HepG2 (cell line): ENCODE measurements at regions not wholly inside any gene's neighbourhood (a gene's known extent, or its start where the extent isn't known, plus 50 kb on each side); places are given as distances from the start of the nearest gene placed in this dataset.

Experiments
- CBX2 ChIP-seq, 2 experiments: fragments of 200-600 bp in 1 of 2; sonication (generic); formaldehyde crosslinking in 1 of 2; IDR thresholded peaks; 2 replicates each; pipeline versions ENCODE4 v1.7.0 to v1.8.1; 2018 to 2022; ENCODE audit warnings: low read depth in 2 of 2, low read length in 1 of 2, mild to moderate bottlenecking in 1 of 2, missing genetic modification reagents in 1 of 2
- CBX5 ChIP-seq: sonication (generic); formaldehyde crosslinking; IDR thresholded peaks from 2 replicates; pipeline ENCODE4 v1.4.0; 2020; ENCODE audit warnings: missing genetic modification reagents, borderline replicate concordance
- MIXL1 ChIP-seq: IDR thresholded peaks from 2 replicates; pipeline ENCODE4 v1.6.1; 2016
- NFAT5 ChIP-seq: sonication (generic); formaldehyde crosslinking; IDR thresholded peaks from 2 replicates; pipeline ENCODE4 v1.4.0; 2020; ENCODE audit warnings: missing genetic modification reagents
- NFYB ChIP-seq: sonication (generic); formaldehyde crosslinking; IDR thresholded peaks from 2 replicates; pipeline ENCODE4 v1.4.0; 2020; ENCODE audit warnings: missing genetic modification reagents
- NFYC ChIP-seq: IDR thresholded peaks from 2 replicates; pipeline ENCODE4 v1.6.1; 2016; ENCODE audit warnings: missing genetic modification reagents, missing compliant biosample characterization
- PBX3 ChIP-seq: sonication (generic); formaldehyde crosslinking; IDR thresholded peaks from 2 replicates; pipeline ENCODE4 v1.8.1; 2023; ENCODE audit warnings: missing genetic modification reagents, inconsistent platforms, borderline replicate concordance
- PRDM4 ChIP-seq: sonication (generic); formaldehyde crosslinking; IDR thresholded peaks from 2 replicates; pipeline ENCODE4 v1.9.0; 2021; ENCODE audit warnings: missing genetic modification reagents, borderline replicate concordance
- RAD21 ChIP-seq: fragments of 450-650 bp; formaldehyde crosslinking; IDR thresholded peaks from 2 replicates; pipeline ENCODE4 v1.5.0; 2020; ENCODE audit warnings: mild to moderate bottlenecking
- RAD51 ChIP-seq: fragments of 450-650 bp; IDR thresholded peaks from 2 replicates; pipeline ENCODE4 v1.6.1; 2016; ENCODE audit warnings: borderline replicate concordance
- SMARCE1 ChIP-seq: fragments of 450-650 bp; IDR thresholded peaks from 2 replicates; pipeline ENCODE4 v1.6.1; 2017; ENCODE audit warnings: borderline replicate concordance
- SOX13 ChIP-seq, 3 experiments: fragments of 450-650 bp in 1 of 3; sonication (generic) in 1 of 3; formaldehyde crosslinking in 1 of 3; IDR thresholded peaks in 2 of 3; conservative IDR thresholded peaks in 1 of 3; 2 replicates each; pipeline versions ENCODE4 v1.5.0 to v1.6.1; 2016 to 2020; ENCODE audit warnings: antibody characterized with exemption in 1 of 3, mild to moderate bottlenecking in 1 of 3, missing compliant biosample characterization in 1 of 3, missing genetic modification reagents in 1 of 3, moderate library complexity in 1 of 3
- ZBTB46 ChIP-seq: sonication (generic); formaldehyde crosslinking; IDR thresholded peaks from 2 replicates; pipeline ENCODE4 v1.4.0; 2020; ENCODE audit warnings: mild to moderate bottlenecking, missing genetic modification reagents, borderline replicate concordance
- ZNF124 ChIP-seq: sonication (generic); formaldehyde crosslinking; IDR thresholded peaks from 2 replicates; pipeline ENCODE4 v1.4.0; 2020; ENCODE audit warnings: missing genetic modification reagents
- ZNF567 ChIP-seq: sonication (generic); formaldehyde crosslinking; IDR thresholded peaks from 2 replicates; pipeline ENCODE4 v1.8.1; 2023; ENCODE audit warnings: mild to moderate bottlenecking, missing genetic modification reagents, borderline replicate concordance

GRCh38 chr10:25080880-25081581 is 64.6 kb downstream of the THNSL1 start (continued):
- TF ChIP-seq ZNF124 (CRISPR knock-in tag), result no peak
- no peak for TF ChIP-seq RAD51
- no peak for TF ChIP-seq ZBTB46 (CRISPR knock-in tag)
- TF ChIP-seq MIXL1 (CRISPR knock-in tag), result peak; percentile 47; the same call in 1 of the 2 replicates
- TF ChIP-seq NFAT5 (CRISPR knock-in tag), result no peak
- TF ChIP-seq SMARCE1, result no peak
- no peak for TF ChIP-seq CBX5
- TF ChIP-seq PBX3, result no peak
- no peak for TF ChIP-seq NFYC (CRISPR knock-in tag)
- TF ChIP-seq ZNF567 (CRISPR knock-in tag), result no peak
- TF ChIP-seq PRDM4 (CRISPR knock-in tag), result no peak
- no peak for TF ChIP-seq SOX13 (IDR thresholded peaks at IDR 0.05)
- peak in 1 of 2 experiments; percentile 51; a peak in 1 of 4 replicates for TF ChIP-seq SOX13 (CRISPR knock-in tag; conservative IDR thresholded peaks at IDR 0.05 in 1 of 2, IDR thresholded peaks at IDR 0.05 in 1 of 2)
- no peak for TF ChIP-seq CBX2 (IDR thresholded peaks at IDR 0.05; ENCODE audit: low read depth, low read length)
- TF ChIP-seq CBX2 (CRISPR knock-in tag; IDR thresholded peaks at IDR 0.05; ENCODE audit: low read depth), result no peak
- TF ChIP-seq NFYB (CRISPR knock-in tag), result no peak
- peak; percentile 88 for TF ChIP-seq RAD21 (CRISPR knock-in tag)
